Panc1 (cell line): ENCODE measurements at regions not wholly inside any gene's neighbourhood (a gene's known extent, or its start where the extent isn't known, plus 50 kb on each side); places are given as distances from the start of the nearest gene placed in this dataset.

Experiments
- ATAC-seq: fragments of 200-7000 bp; cut with Tn5 transposase; 2 replicates; pipeline ENCODE4 v1.9.1; 2020; ENCODE audit warnings: mild to moderate bottlenecking, moderate library complexity
- BruUV-seq: library from RNA; stranded (reverse); fragments of 400-500 nt; replicated peaks from 2 replicates; lab custom pipeline; 2021; lab: Mats Ljungman, UMichigan
- CTCF ChIA-PET: fragments of 300-600 bp; sonication (Branson Sonifier 250); formaldehyde crosslinking; loops from one replicate; lab custom pipeline; 2022; ENCODE audit warnings: antibody characterized with exemption; lab: Charles Lee
- POLR2A ChIA-PET: fragments of 300-600 bp; sonication (Branson Sonifier 250); formaldehyde crosslinking; loops from one replicate; lab custom pipeline; 2022; ENCODE audit warnings: antibody characterized with exemption; lab: Charles Lee
- DNase-seq: peaks from one replicate; pipeline ENCODE4 v3.0.0-alpha.2; 2010; ENCODE audit warnings: low read depth, low spot score
- H3K27ac ChIP-seq: 2 replicates; pipeline ENCODE4 v1.5.1; 2011; ENCODE audit warnings: mild to moderate bottlenecking, low read length, inconsistent platforms
- H3K27me3 ChIP-seq: fragments of 200-500 bp; sonication (Bioruptor generic); 2 replicates; pipeline ENCODE4 v1.6.0; 2014; ENCODE audit warnings: low read length, inconsistent platforms; ENCODE audit not compliant: control insufficient read depth, insufficient read depth
- H3K36me3 ChIP-seq: fragments of 200-500 bp; sonication (Bioruptor generic); 2 replicates; pipeline ENCODE4 v1.5.1; 2014; ENCODE audit warnings: inconsistent platforms, mild to moderate bottlenecking, low read length, moderate library complexity; ENCODE audit not compliant: control insufficient read depth, insufficient read depth
- H3K4me1 ChIP-seq: 2 replicates; pipeline ENCODE4 v1.5.1; 2011; ENCODE audit warnings: inconsistent platforms, mild to moderate bottlenecking, low read length, moderate library complexity; ENCODE audit not compliant: control insufficient read depth, insufficient read depth
- H3K4me3 ChIP-seq, 2 experiments: 2 replicates each; pipeline ENCODE4 v1.5.1; 2011 to 2012; ENCODE audit warnings: low read depth in 2 of 2, low read length in 2 of 2, mild to moderate bottlenecking in 2 of 2, inconsistent platforms in 1 of 2, moderate library complexity in 1 of 2
- H3K9me3 ChIP-seq: fragments of 200-500 bp; sonication (Bioruptor generic); 2 replicates; pipeline ENCODE4 v1.5.1; 2014; ENCODE audit warnings: low read depth, mild to moderate bottlenecking, inconsistent platforms, low read length, moderate library complexity; ENCODE audit not compliant: control insufficient read depth, insufficient read depth
- CTCF ChIP-seq: fragments of 450-650 bp; IDR thresholded peaks from 2 replicates; pipeline ENCODE4 v1.5.1; 2017; ENCODE audit warnings: mild to moderate bottlenecking
- POLR2AphosphoS5 ChIP-seq: IDR thresholded peaks from 2 replicates; pipeline ENCODE4 v1.6.1; 2012; ENCODE audit warnings: mild to moderate bottlenecking, low read depth, low read length, moderate library complexity
- REST ChIP-seq, 2 experiments: IDR thresholded peaks; 2 replicates each; pipeline ENCODE4 v1.6.1; 2011 to 2012; ENCODE audit warnings: low read depth in 2 of 2, control low read depth in 1 of 2, low read length in 1 of 2, mild to moderate bottlenecking in 1 of 2, moderate library complexity in 1 of 2; ENCODE audit not compliant: insufficient read depth in 1 of 2
- SIN3A ChIP-seq: IDR thresholded peaks from 2 replicates; pipeline ENCODE4 v1.6.1; 2012; ENCODE audit warnings: low read depth, mild to moderate bottlenecking, low read length, moderate library complexity, borderline replicate concordance; ENCODE audit not compliant: insufficient read depth
- TCF7L2 ChIP-seq: IDR thresholded peaks from 2 replicates; pipeline ENCODE4 v1.6.1; 2011; ENCODE audit warnings: mild to moderate bottlenecking, low read depth, low read length, inconsistent platforms
- in situ Hi-C: cut with HindIII; loops from 2 replicates; pipeline ENCODE4 v1.10.0; 2016; ENCODE audit warnings: low sequenced_read_pairs, low pct_unique_long_range_greater_than_20kb
- intact Hi-C: fragments of 100-400 bp; cut with micrococcal nuclease; formaldehyde crosslinking; loops from one replicate; pipeline ENCODE4 v1.10.0; 2022; ENCODE audit not compliant: unreplicated experiment

GRCh38 chrX:9117851-9118250, 83.9 kb upstream of the FAM9B start:
- Histone ChIP-seq H3K4me3 (no peak overlapping the region), H3K9me3 (no peaks in the 10 kb centered on the region), H3K4me1 (no peaks in the 10 kb centered on the region), H3K36me3 (no peaks in the 10 kb centered on the region), H3K27ac (no peak overlapping the region), H3K27me3 (no peaks in the 10 kb centered on the region)
- in situ Hi-C loops: no loop called here
- BruUV-seq: no TSS peak
- TF ChIP-seq POLR2AphosphoS5: no peak
- no peak for TF ChIP-seq CTCF
- TF ChIP-seq TCF7L2: no peak
- TF ChIP-seq SIN3A: no peak
- no peak for TF ChIP-seq REST (IDR thresholded peaks at IDR 0.05; ENCODE audit: insufficient read depth in 1 of 2, low read depth in 2 of 2, low read length in 1 of 2)
- intact Hi-C loops: no loop called here
- POLR2A ChIA-PET: no interaction called here
- CTCF ChIA-PET: no interaction called here
- ATAC-seq (no peak), DNase-seq (no peak)

GRCh38 chrX:9122519-9123245, 88.8 kb upstream of the FAM9B start:
- in situ Hi-C loops (no loop called here), intact Hi-C loops (no loop called here)
- no peaks in the 10 kb centered on the region for H3K4me1 ChIP-seq
- ATAC-seq (no peak), DNase-seq (no peak)
- H3K36me3 ChIP-seq: no peaks in the 10 kb centered on the region
- no peaks in the 10 kb centered on the region for H3K27me3 ChIP-seq
- no peak overlapping the region for H3K4me3 ChIP-seq
- ChIA-PET CTCF (no interaction called here), POLR2A (no interaction called here)
- no TSS peak for BruUV-seq
- no peak overlapping the region for H3K27ac ChIP-seq
- H3K9me3 ChIP-seq: no peaks in the 10 kb centered on the region
- no peak for TF ChIP-seq REST (IDR thresholded peaks at IDR 0.05; ENCODE audit: insufficient read depth in 1 of 2, low read depth in 2 of 2, low read length in 1 of 2)
- no peak for TF ChIP-seq POLR2AphosphoS5
- no peak for TF ChIP-seq TCF7L2
- no peak for TF ChIP-seq CTCF
- TF ChIP-seq SIN3A: no peak
